HepG2 (cell line): ENCODE measurements at regions not wholly inside any gene's neighbourhood (a gene's known extent, or its start where the extent isn't known, plus 50 kb on each side); places are given as distances from the start of the nearest gene placed in this dataset.
A peak's percentile ranks its signal among the peaks of the same experiment; 100 is the strongest.

ENCODE experiments used
- ASH2L ChIP-seq: fragments of 300-600, 200-600 bp; sonication (generic); IDR thresholded peaks from 2 replicates; pipeline ENCODE4 v1.7.0; 2017; ENCODE audit warnings: low read depth, mild to moderate bottlenecking, moderate library complexity, mixed read lengths, low read length; ENCODE audit not compliant: insufficient read length
- JUND ChIP-seq: sonication (generic); formaldehyde crosslinking; IDR thresholded peaks from 2 replicates; pipeline ENCODE4 v1.8.0; 2022; ENCODE audit warnings: mild to moderate bottlenecking, missing genetic modification reagents
- NCOR1 ChIP-seq: fragments of 200-600 bp; sonication (generic); IDR thresholded peaks from 2 replicates; pipeline ENCODE4 v1.7.0; 2017; ENCODE audit warnings: antibody characterized with exemption, low read length, borderline replicate concordance
- NFIB ChIP-seq: sonication (generic); formaldehyde crosslinking; IDR thresholded peaks from 2 replicates; pipeline ENCODE4 v1.9.0; 2021; ENCODE audit warnings: missing genetic modification reagents, mild to moderate bottlenecking, borderline replicate concordance
- NONO ChIP-seq, 2 experiments: fragments of 450-650 bp in 1 of 2; sonication (generic) in 1 of 2; formaldehyde crosslinking in 1 of 2; IDR thresholded peaks in 1 of 2; conservative IDR thresholded peaks in 1 of 2; 2 replicates each; pipeline versions ENCODE4 v1.6.1 to v1.8.0; 2017 to 2022; ENCODE audit warnings: mild to moderate bottlenecking in 1 of 2, missing genetic modification reagents in 1 of 2, moderate library complexity in 1 of 2
- SATB2 ChIP-seq: sonication (generic); formaldehyde crosslinking; IDR thresholded peaks from 2 replicates; pipeline ENCODE4 v1.5.0; 2020; ENCODE audit warnings: missing genetic modification reagents
- SMYD3 ChIP-seq: sonication (generic); formaldehyde crosslinking; IDR thresholded peaks from 2 replicates; pipeline ENCODE4 v1.8.1; 2023; ENCODE audit warnings: mild to moderate bottlenecking, missing genetic modification reagents
- SRSF1 ChIP-seq: fragments of 200-400 bp; formaldehyde crosslinking; optimal IDR thresholded peaks from 2 replicates; pipeline ENCODE3; 2017; ENCODE audit warnings: mild to moderate bottlenecking, low read depth, low read length, moderate library complexity
- STAG1 ChIP-seq: sonication (generic); formaldehyde crosslinking; IDR thresholded peaks from 2 replicates; pipeline ENCODE4 v1.4.0; 2020; ENCODE audit warnings: missing genetic modification reagents
- TSC22D2 ChIP-seq: sonication (generic); formaldehyde crosslinking; IDR thresholded peaks from 2 replicates; pipeline ENCODE4 v1.5.1; 2020; ENCODE audit warnings: missing genetic modification reagents, mild to moderate bottlenecking, borderline replicate concordance
- ZNF160 ChIP-seq: sonication (generic); formaldehyde crosslinking; IDR thresholded peaks from 2 replicates; pipeline ENCODE4 v1.8.0; 2022; ENCODE audit warnings: mild to moderate bottlenecking, inconsistent platforms, missing genetic modification reagents
- ZNF354B ChIP-seq: sonication (generic); formaldehyde crosslinking; IDR thresholded peaks from 2 replicates; pipeline ENCODE4 v1.8.0; 2022; ENCODE audit warnings: mild to moderate bottlenecking, missing genetic modification reagents
- ZNF570 ChIP-seq: sonication (generic); formaldehyde crosslinking; IDR thresholded peaks from 2 replicates; pipeline ENCODE4 v1.4.0; 2020; ENCODE audit warnings: mild to moderate bottlenecking, missing genetic modification reagents, borderline replicate concordance
- ZNF776 ChIP-seq: sonication (generic); formaldehyde crosslinking; IDR thresholded peaks from 2 replicates; pipeline ENCODE4 v1.4.0; 2020; ENCODE audit warnings: mild to moderate bottlenecking, missing genetic modification reagents
- ZNF781 ChIP-seq: sonication (generic); formaldehyde crosslinking; IDR thresholded peaks from 2 replicates; pipeline ENCODE4 v1.5.1; 2020; ENCODE audit warnings: borderline replicate concordance, mild to moderate bottlenecking, missing genetic modification reagents; ENCODE audit errors: not compliant biosample characterization
- TF ChIP-seq, protein P1 (sequence below): IDR thresholded peaks from 2 replicates; pipeline ENCODE4 v1.6.1; 2018; ENCODE audit warnings: missing genetic modification reagents, mild to moderate bottlenecking, missing compliant biosample characterization
- TF ChIP-seq, protein P2 (sequence below): sonication (generic); formaldehyde crosslinking; IDR thresholded peaks from 2 replicates; pipeline ENCODE4 v1.4.0; 2020; ENCODE audit warnings: missing genetic modification reagents
- TF ChIP-seq, protein P3 (sequence below): sonication (generic); formaldehyde crosslinking; conservative IDR thresholded peaks from 2 replicates; pipeline ENCODE4 v1.4.0; 2020; ENCODE audit warnings: missing genetic modification reagents
- TF ChIP-seq, protein P4 (sequence below): sonication (generic); formaldehyde crosslinking; IDR thresholded peaks from 2 replicates; pipeline ENCODE4 v1.4.0; 2020; ENCODE audit warnings: missing genetic modification reagents
- TF ChIP-seq, protein P5 (sequence below): sonication (generic); formaldehyde crosslinking; IDR thresholded peaks from 2 replicates; pipeline ENCODE4 v1.5.1; 2020; ENCODE audit warnings: missing genetic modification reagents, mild to moderate bottlenecking, borderline replicate concordance

DNA sequence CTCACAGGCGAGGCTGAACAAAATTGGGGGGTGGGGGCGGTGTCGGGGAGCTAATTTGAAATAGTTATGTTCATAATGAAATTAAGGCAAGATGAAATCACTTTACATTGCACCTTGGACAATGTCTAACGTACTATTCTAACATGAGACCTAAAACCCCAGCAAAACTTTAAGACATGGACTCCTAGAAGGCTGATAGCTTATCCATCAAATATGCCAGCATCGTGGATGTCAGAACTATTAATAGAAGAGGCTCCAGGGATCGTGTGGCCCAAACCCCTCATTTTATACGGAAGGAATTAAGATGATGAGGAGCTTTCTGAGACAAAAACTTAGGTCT lies 279.6 kb downstream of the SOX9 start (continued):
- TF ChIP-seq NFIB (no peak), ZNF570 (CRISPR knock-in tag) (no peak), SATB2 (CRISPR knock-in tag) (no peak), STAG1 (CRISPR knock-in tag) (no peak), NCOR1 (peak; percentile 32), ZNF160 (CRISPR knock-in tag) (no peak), ASH2L (peak; percentile 74), ZNF781 (CRISPR knock-in tag) (no peak), ZNF354B (CRISPR knock-in tag) (peak; percentile 28; the same call in 1 of the 2 replicates), TSC22D2 (CRISPR knock-in tag) (no peak), ZNF776 (CRISPR knock-in tag) (no peak), NONO (IDR thresholded peaks at IDR 0.05) (no peak), NONO (CRISPR knock-in tag; conservative IDR thresholded peaks at IDR 0.05) (no peak), JUND (CRISPR knock-in tag) (no peak), SRSF1 (no peak), SMYD3 (CRISPR knock-in tag) (peak; percentile 60; the same call in 1 of the 2 replicates)
- TF ChIP-seq, protein P1, sequence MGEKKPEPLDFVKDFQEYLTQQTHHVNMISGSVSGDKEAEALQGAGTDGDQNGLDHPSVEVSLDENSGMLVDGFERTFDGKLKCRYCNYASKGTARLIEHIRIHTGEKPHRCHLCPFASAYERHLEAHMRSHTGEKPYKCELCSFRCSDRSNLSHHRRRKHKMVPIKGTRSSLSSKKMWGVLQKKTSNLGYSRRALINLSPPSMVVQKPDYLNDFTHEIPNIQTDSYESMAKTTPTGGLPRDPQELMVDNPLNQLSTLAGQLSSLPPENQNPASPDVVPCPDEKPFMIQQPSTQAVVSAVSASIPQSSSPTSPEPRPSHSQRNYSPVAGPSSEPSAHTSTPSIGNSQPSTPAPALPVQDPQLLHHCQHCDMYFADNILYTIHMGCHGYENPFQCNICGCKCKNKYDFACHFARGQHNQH (CRISPR knock-in tag) = no peak
- TF ChIP-seq, protein P2, sequence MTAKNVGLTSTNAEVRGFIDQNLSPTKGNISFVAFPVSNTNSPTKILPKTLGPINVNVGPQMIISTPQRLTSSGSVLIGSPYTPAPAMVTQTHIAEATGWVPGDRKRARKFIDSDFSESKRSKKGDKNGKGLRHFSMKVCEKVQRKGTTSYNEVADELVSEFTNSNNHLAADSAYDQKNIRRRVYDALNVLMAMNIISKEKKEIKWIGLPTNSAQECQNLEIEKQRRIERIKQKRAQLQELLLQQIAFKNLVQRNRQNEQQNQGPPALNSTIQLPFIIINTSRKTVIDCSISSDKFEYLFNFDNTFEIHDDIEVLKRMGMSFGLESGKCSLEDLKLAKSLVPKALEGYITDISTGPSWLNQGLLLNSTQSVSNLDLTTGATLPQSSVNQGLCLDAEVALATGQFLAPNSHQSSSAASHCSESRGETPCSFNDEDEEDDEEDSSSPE (CRISPR knock-in tag) = no peak
- TF ChIP-seq, protein P3, sequence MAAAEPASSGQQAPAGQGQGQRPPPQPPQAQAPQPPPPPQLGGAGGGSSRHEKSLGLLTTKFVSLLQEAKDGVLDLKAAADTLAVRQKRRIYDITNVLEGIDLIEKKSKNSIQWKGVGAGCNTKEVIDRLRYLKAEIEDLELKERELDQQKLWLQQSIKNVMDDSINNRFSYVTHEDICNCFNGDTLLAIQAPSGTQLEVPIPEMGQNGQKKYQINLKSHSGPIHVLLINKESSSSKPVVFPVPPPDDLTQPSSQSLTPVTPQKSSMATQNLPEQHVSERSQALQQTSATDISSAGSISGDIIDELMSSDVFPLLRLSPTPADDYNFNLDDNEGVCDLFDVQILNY (CRISPR knock-in tag) = no peak
- TF ChIP-seq, protein P4, sequence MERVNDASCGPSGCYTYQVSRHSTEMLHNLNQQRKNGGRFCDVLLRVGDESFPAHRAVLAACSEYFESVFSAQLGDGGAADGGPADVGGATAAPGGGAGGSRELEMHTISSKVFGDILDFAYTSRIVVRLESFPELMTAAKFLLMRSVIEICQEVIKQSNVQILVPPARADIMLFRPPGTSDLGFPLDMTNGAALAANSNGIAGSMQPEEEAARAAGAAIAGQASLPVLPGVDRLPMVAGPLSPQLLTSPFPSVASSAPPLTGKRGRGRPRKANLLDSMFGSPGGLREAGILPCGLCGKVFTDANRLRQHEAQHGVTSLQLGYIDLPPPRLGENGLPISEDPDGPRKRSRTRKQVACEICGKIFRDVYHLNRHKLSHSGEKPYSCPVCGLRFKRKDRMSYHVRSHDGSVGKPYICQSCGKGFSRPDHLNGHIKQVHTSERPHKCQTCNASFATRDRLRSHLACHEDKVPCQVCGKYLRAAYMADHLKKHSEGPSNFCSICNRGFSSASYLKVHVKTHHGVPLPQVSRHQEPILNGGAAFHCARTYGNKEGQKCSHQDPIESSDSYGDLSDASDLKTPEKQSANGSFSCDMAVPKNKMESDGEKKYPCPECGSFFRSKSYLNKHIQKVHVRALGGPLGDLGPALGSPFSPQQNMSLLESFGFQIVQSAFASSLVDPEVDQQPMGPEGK = peak; percentile 64; the same call in 1 of the 2 replicates
- TF ChIP-seq, protein P5, sequence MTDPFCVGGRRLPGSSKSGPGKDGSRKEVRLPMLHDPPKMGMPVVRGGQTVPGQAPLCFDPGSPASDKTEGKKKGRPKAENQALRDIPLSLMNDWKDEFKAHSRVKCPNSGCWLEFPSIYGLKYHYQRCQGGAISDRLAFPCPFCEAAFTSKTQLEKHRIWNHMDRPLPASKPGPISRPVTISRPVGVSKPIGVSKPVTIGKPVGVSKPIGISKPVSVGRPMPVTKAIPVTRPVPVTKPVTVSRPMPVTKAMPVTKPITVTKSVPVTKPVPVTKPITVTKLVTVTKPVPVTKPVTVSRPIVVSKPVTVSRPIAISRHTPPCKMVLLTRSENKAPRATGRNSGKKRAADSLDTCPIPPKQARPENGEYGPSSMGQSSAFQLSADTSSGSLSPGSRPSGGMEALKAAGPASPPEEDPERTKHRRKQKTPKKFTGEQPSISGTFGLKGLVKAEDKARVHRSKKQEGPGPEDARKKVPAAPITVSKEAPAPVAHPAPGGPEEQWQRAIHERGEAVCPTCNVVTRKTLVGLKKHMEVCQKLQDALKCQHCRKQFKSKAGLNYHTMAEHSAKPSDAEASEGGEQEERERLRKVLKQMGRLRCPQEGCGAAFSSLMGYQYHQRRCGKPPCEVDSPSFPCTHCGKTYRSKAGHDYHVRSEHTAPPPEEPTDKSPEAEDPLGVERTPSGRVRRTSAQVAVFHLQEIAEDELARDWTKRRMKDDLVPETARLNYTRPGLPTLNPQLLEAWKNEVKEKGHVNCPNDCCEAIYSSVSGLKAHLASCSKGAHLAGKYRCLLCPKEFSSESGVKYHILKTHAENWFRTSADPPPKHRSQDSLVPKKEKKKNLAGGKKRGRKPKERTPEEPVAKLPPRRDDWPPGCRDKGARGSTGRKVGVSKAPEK = no peak
